Uterus (tissue), 3 donors: ENCODE measurements at regions not wholly inside any gene's neighbourhood (a gene's known extent, or its start where the extent isn't known, plus 50 kb on each side); places are given as distances from the start of the nearest gene placed in this dataset.

Experiments
- DNase-seq, 2 donors: peaks; one replicate each; pipeline ENCODE4 v3.0.0-alpha.2; 2019 to 2020
- H3K27ac ChIP-seq, 2 donors: fragments of 200-600 bp; sonication (generic); 1 replicate in 1 of 2; 2 replicates in 1 of 2; pipeline ENCODE4 v1.5.1; 2016 to 2018
- H3K27me3 ChIP-seq, 2 donors: fragments of 200-600 bp; sonication (generic); one replicate each; pipeline ENCODE4 v1.5.1; 2018 to 2019; ENCODE audit warnings: control low read depth in 1 of 2
- H3K36me3 ChIP-seq, 2 donors: fragments of 200-600 bp; sonication (generic); one replicate each; pipeline ENCODE4 v1.5.1; 2019; ENCODE audit warnings: control low read depth in 1 of 2
- H3K4me1 ChIP-seq, 2 donors: fragments of 200-600 bp; sonication (generic); one replicate each; pipeline ENCODE4 v1.5.1; 2018 to 2019; ENCODE audit warnings: control low read depth in 1 of 2
- H3K4me3 ChIP-seq, 2 donors: fragments of 200-600 bp; sonication (generic); 1 replicate in 1 of 2; 2 replicates in 1 of 2; pipeline ENCODE4 v1.5.1; 2018 to 2019; ENCODE audit warnings: mild to moderate bottlenecking in 1 of 2
- H3K9me3 ChIP-seq, 2 donors: fragments of 200-600 bp; sonication (generic); one replicate each; pipeline ENCODE4 v1.5.1; 2019; ENCODE audit warnings: control low read depth in 1 of 2
- CTCF ChIP-seq, 4 experiments: fragments of 200-600 bp in 2 of 4; fragments of 450-650 bp in 2 of 4; sonication (generic) in 2 of 4; IDR thresholded peaks; one replicate each; pipeline ENCODE4 v1.5.1; 2016 to 2019; ENCODE audit warnings: antibody characterized with exemption in 4 of 4, mild to moderate bottlenecking in 2 of 4, moderate library complexity in 1 of 4
- POLR2A ChIP-seq, 2 donors: fragments of 450-650 bp; IDR thresholded peaks; one replicate each; pipeline ENCODE4 v1.6.1; 2016; ENCODE audit warnings: antibody characterized with exemption in 2 of 2, mild to moderate bottlenecking in 1 of 2, moderate library complexity in 1 of 2
- intact Hi-C: fragments of 100-400 bp; cut with DNase I; formaldehyde crosslinking; loops from one replicate; pipeline ENCODE4 v1.15.1; 2023; ENCODE audit warnings: low total_unique reads
- donor health status: DM: yes; HTN: yes; CAD: no.

- no peaks in the 10 kb centered on the region for H3K36me3 ChIP-seq
- no peak overlapping the region for H3K4me3 ChIP-seq
- TF ChIP-seq CTCF (IDR thresholded peaks at IDR 0.05): no peak
- no peak for TF ChIP-seq POLR2A (IDR thresholded peaks at IDR 0.05)
- no peaks in the 10 kb centered on the region for H3K9me3 ChIP-seq
- no peak for DNase-seq
- intact Hi-C loops: no loop called here
- no peak overlapping the region for H3K27ac ChIP-seq
- H3K27me3 ChIP-seq: no peaks in the 10 kb centered on the region
- no peaks in the 10 kb centered on the region for H3K4me1 ChIP-seq
Observed at GRCh38 chr11:122258446-122259194, 142.6 kb upstream of the BLID start.

GRCh38 chr11:122253589-122254231 lies 137.7 kb upstream of the BLID start:
- Histone ChIP-seq H3K9me3 (no peaks in the 10 kb centered on the region), H3K36me3 (no peaks in the 10 kb centered on the region), H3K4me1 (no peaks in the 10 kb centered on the region), H3K4me3 (no peak overlapping the region), H3K27me3 (no peaks in the 10 kb centered on the region), H3K27ac (no peak overlapping the region)
- DNase-seq: no peak
- TF ChIP-seq POLR2A (IDR thresholded peaks at IDR 0.05) (no peak), CTCF (IDR thresholded peaks at IDR 0.05) (no peak)
- intact Hi-C loops: no loop called here

GRCh38 chr11:122248939-122249338 lies 132.9 kb upstream of the BLID start:
- H3K4me1 ChIP-seq: no peaks in the 10 kb centered on the region
- no peaks in the 10 kb centered on the region for H3K9me3 ChIP-seq
- intact Hi-C loops: no loop called here
- no peak overlapping the region for H3K27ac ChIP-seq
- H3K27me3 ChIP-seq: no peaks in the 10 kb centered on the region
- no peaks in the 10 kb centered on the region for H3K36me3 ChIP-seq
- DNase-seq: no peak
- TF ChIP-seq CTCF (IDR thresholded peaks at IDR 0.05): no peak
- TF ChIP-seq POLR2A (IDR thresholded peaks at IDR 0.05): no peak
- H3K4me3 ChIP-seq: no peak overlapping the region

- TF ChIP-seq POLR2A (IDR thresholded peaks at IDR 0.05) (no peak), CTCF (IDR thresholded peaks at IDR 0.05) (no peak)
- Histone ChIP-seq H3K4me3 (no peak overlapping the region), H3K36me3 (no peaks in the 10 kb centered on the region), H3K27me3 (no peaks in the 10 kb centered on the region), H3K9me3 (no peaks in the 10 kb centered on the region), H3K27ac (no peak overlapping the region), H3K4me1 (no peaks in the 10 kb centered on the region)
- intact Hi-C loops: no loop called here
- DNase-seq: no peak
Observed at GRCh38 chr11:122248131-122248530, 132.1 kb upstream of the BLID start.

- intact Hi-C loops: no loop called here
- H3K36me3 ChIP-seq: no peaks in the 10 kb centered on the region
- TF ChIP-seq CTCF (IDR thresholded peaks at IDR 0.05): no peak
- TF ChIP-seq POLR2A (IDR thresholded peaks at IDR 0.05): no peak
- no peaks in the 10 kb centered on the region for H3K9me3 ChIP-seq
- no peak overlapping the region for H3K4me3 ChIP-seq
- H3K27me3 ChIP-seq: no peaks in the 10 kb centered on the region
- H3K4me1 ChIP-seq: no peaks in the 10 kb centered on the region
- DNase-seq: no peak
- H3K27ac ChIP-seq: no peak overlapping the region
Observed at GRCh38 chr11:122246874-122247273, 130.9 kb upstream of the BLID start.
